ENCODE measurements at regions not wholly inside any gene's neighbourhood (a gene's known extent, or its start where the extent isn't known, plus 50 kb on each side); places are given as distances from the start of the nearest gene placed in this dataset.

GRCh38 chr11:116611998-116612620 is 160.7 kb downstream of the BUD13 start:
- Histone ChIP-seq H3K4me1 (ENCODE audit: control insufficient read depth, insufficient read depth, low read length) (no peaks in the 10 kb centered on the region), H3K9me3 (ENCODE audit: control insufficient read depth, insufficient read depth, low read length) (no peaks in the 10 kb centered on the region), H3K36me3 (ENCODE audit: control insufficient read depth, insufficient read depth, low read length) (no peaks in the 10 kb centered on the region), H3K9ac (ENCODE audit: low read depth, low read length) (no peak overlapping the region), H3K4me3 (ENCODE audit: low read depth, low read length) (no peak overlapping the region), H3K27me3 (ENCODE audit: control insufficient read depth, insufficient read depth, low read length) (no peaks in the 10 kb centered on the region; the same call in 1 of the 2 replicates), H3K27ac (ENCODE audit: low read depth, low read length) (no peak overlapping the region)

- no peak overlapping the region for H3K4me3 ChIP-seq (ENCODE audit: low read depth, low read length)
- H3K9ac ChIP-seq (ENCODE audit: low read depth, low read length), result no peak overlapping the region
- H3K27me3 ChIP-seq (ENCODE audit: control insufficient read depth, insufficient read depth, low read length), result no peaks in the 10 kb centered on the region; the same call in 1 of the 2 replicates
- H3K27ac ChIP-seq (ENCODE audit: low read depth, low read length), result no peak overlapping the region
- H3K4me1 ChIP-seq (ENCODE audit: control insufficient read depth, insufficient read depth, low read length), result no peaks in the 10 kb centered on the region
- no peaks in the 10 kb centered on the region for H3K9me3 ChIP-seq (ENCODE audit: control insufficient read depth, insufficient read depth, low read length)
- no peaks in the 10 kb centered on the region for H3K36me3 ChIP-seq (ENCODE audit: control insufficient read depth, insufficient read depth, low read length)
Measured at GRCh38 chr11:116610190-116610589, 162.6 kb downstream of the BUD13 start.

- H3K36me3 ChIP-seq (ENCODE audit: control insufficient read depth, insufficient read depth, low read length), result no peaks in the 10 kb centered on the region
- no peak overlapping the region for H3K27ac ChIP-seq (ENCODE audit: low read depth, low read length)
- no peak overlapping the region for H3K9ac ChIP-seq (ENCODE audit: low read depth, low read length)
- H3K4me1 ChIP-seq (ENCODE audit: control insufficient read depth, insufficient read depth, low read length), result no peaks in the 10 kb centered on the region
- H3K9me3 ChIP-seq (ENCODE audit: control insufficient read depth, insufficient read depth, low read length), result no peaks in the 10 kb centered on the region
- no peaks in the 10 kb centered on the region for H3K27me3 ChIP-seq (ENCODE audit: control insufficient read depth, insufficient read depth, low read length)
- no peak overlapping the region for H3K4me3 ChIP-seq (ENCODE audit: low read depth, low read length)
Measured at GRCh38 chr11:116607027-116607426, 165.8 kb downstream of the BUD13 start.

GRCh38 chr11:116605543-116606459 is 167.0 kb downstream of the BUD13 start:
- Histone ChIP-seq H3K27ac (ENCODE audit: low read depth, low read length) (no peak overlapping the region), H3K4me1 (ENCODE audit: control insufficient read depth, insufficient read depth, low read length) (no peaks in the 10 kb centered on the region), H3K36me3 (ENCODE audit: control insufficient read depth, insufficient read depth, low read length) (no peaks in the 10 kb centered on the region), H3K9me3 (ENCODE audit: control insufficient read depth, insufficient read depth, low read length) (no peaks in the 10 kb centered on the region), H3K27me3 (ENCODE audit: control insufficient read depth, insufficient read depth, low read length) (no peaks in the 10 kb centered on the region), H3K4me3 (ENCODE audit: low read depth, low read length) (no peak overlapping the region), H3K9ac (ENCODE audit: low read depth, low read length) (no peak overlapping the region)

- Histone ChIP-seq H3K4me1 (ENCODE audit: control insufficient read depth, insufficient read depth, low read length) (no peaks in the 10 kb centered on the region), H3K4me3 (ENCODE audit: low read depth, low read length) (no peak overlapping the region), H3K36me3 (ENCODE audit: control insufficient read depth, insufficient read depth, low read length) (no peaks in the 10 kb centered on the region), H3K27me3 (ENCODE audit: control insufficient read depth, insufficient read depth, low read length) (no peaks in the 10 kb centered on the region), H3K9me3 (ENCODE audit: control insufficient read depth, insufficient read depth, low read length) (no peaks in the 10 kb centered on the region), H3K27ac (ENCODE audit: low read depth, low read length) (no peak overlapping the region), H3K9ac (ENCODE audit: low read depth, low read length) (no peak overlapping the region)
Measured at GRCh38 chr11:116603728-116604323, 169.0 kb downstream of the BUD13 start.

- Histone ChIP-seq H3K27ac (ENCODE audit: low read depth, low read length) (no peak overlapping the region), H3K9ac (ENCODE audit: low read depth, low read length) (no peak overlapping the region), H3K4me3 (ENCODE audit: low read depth, low read length) (no peak overlapping the region), H3K4me1 (ENCODE audit: control insufficient read depth, insufficient read depth, low read length) (no peaks in the 10 kb centered on the region), H3K27me3 (ENCODE audit: control insufficient read depth, insufficient read depth, low read length) (no peaks in the 10 kb centered on the region), H3K9me3 (ENCODE audit: control insufficient read depth, insufficient read depth, low read length) (no peaks in the 10 kb centered on the region), H3K36me3 (ENCODE audit: control insufficient read depth, insufficient read depth, low read length) (no peaks in the 10 kb centered on the region)
Measured at GRCh38 chr11:116602637-116602942, 170.2 kb downstream of the BUD13 start.

GRCh38 chr11:116601814-116602636 is 170.8 kb downstream of the BUD13 start:
- Histone ChIP-seq H3K27me3 (ENCODE audit: control insufficient read depth, insufficient read depth, low read length) (no peaks in the 10 kb centered on the region), H3K36me3 (ENCODE audit: control insufficient read depth, insufficient read depth, low read length) (no peaks in the 10 kb centered on the region), H3K9ac (ENCODE audit: low read depth, low read length) (no peak overlapping the region), H3K4me1 (ENCODE audit: control insufficient read depth, insufficient read depth, low read length) (no peaks in the 10 kb centered on the region), H3K9me3 (ENCODE audit: control insufficient read depth, insufficient read depth, low read length) (no peaks in the 10 kb centered on the region), H3K4me3 (ENCODE audit: low read depth, low read length) (no peak overlapping the region), H3K27ac (ENCODE audit: low read depth, low read length) (no peak overlapping the region)

- H3K4me1 ChIP-seq (ENCODE audit: control insufficient read depth, insufficient read depth, low read length), result no peaks in the 10 kb centered on the region
- H3K9me3 ChIP-seq (ENCODE audit: control insufficient read depth, insufficient read depth, low read length), result no peaks in the 10 kb centered on the region
- H3K27me3 ChIP-seq (ENCODE audit: control insufficient read depth, insufficient read depth, low read length), result no peaks in the 10 kb centered on the region
- H3K36me3 ChIP-seq (ENCODE audit: control insufficient read depth, insufficient read depth, low read length), result no peaks in the 10 kb centered on the region
- no peak overlapping the region for H3K4me3 ChIP-seq (ENCODE audit: low read depth, low read length)
- H3K27ac ChIP-seq (ENCODE audit: low read depth, low read length), result no peak overlapping the region
- H3K9ac ChIP-seq (ENCODE audit: low read depth, low read length), result no peak overlapping the region
Measured at GRCh38 chr11:116600930-116601329, 171.9 kb downstream of the BUD13 start.

GRCh38 chr11:116598556-116598955 is 174.2 kb downstream of the BUD13 start:
- H3K4me3 ChIP-seq (ENCODE audit: low read depth, low read length), result no peak overlapping the region
- H3K9ac ChIP-seq (ENCODE audit: low read depth, low read length), result no peak overlapping the region
- H3K9me3 ChIP-seq (ENCODE audit: control insufficient read depth, insufficient read depth, low read length), result no peaks in the 10 kb centered on the region
- H3K27me3 ChIP-seq (ENCODE audit: control insufficient read depth, insufficient read depth, low read length), result no peaks in the 10 kb centered on the region; the same call in 1 of the 2 replicates
- no peaks in the 10 kb centered on the region for H3K4me1 ChIP-seq (ENCODE audit: control insufficient read depth, insufficient read depth, low read length)
- H3K36me3 ChIP-seq (ENCODE audit: control insufficient read depth, insufficient read depth, low read length), result no peaks in the 10 kb centered on the region
- no peak overlapping the region for H3K27ac ChIP-seq (ENCODE audit: low read depth, low read length)

GRCh38 chr11:116598036-116598435 is 174.8 kb downstream of the BUD13 start:
- no peaks in the 10 kb centered on the region; the same call in 1 of the 2 replicates for H3K27me3 ChIP-seq (ENCODE audit: control insufficient read depth, insufficient read depth, low read length)

More at GRCh38 chr11:116598036-116598435, 174.8 kb downstream of the BUD13 start:
- H3K4me1 ChIP-seq (ENCODE audit: control insufficient read depth, insufficient read depth, low read length), result no peaks in the 10 kb centered on the region
- H3K9me3 ChIP-seq (ENCODE audit: control insufficient read depth, insufficient read depth, low read length), result no peaks in the 10 kb centered on the region
- H3K36me3 ChIP-seq (ENCODE audit: control insufficient read depth, insufficient read depth, low read length), result no peaks in the 10 kb centered on the region
- no peak overlapping the region for H3K9ac ChIP-seq (ENCODE audit: low read depth, low read length)
- H3K4me3 ChIP-seq (ENCODE audit: low read depth, low read length), result no peak overlapping the region
- H3K27ac ChIP-seq (ENCODE audit: low read depth, low read length), result no peak overlapping the region
